DOHH2 (cell line): ENCODE measurements at regions not wholly inside any gene's neighbourhood (a gene's known extent, or its start where the extent isn't known, plus 50 kb on each side); places are given as distances from the start of the nearest gene placed in this dataset.

ENCODE experiments used
- EZH2phosphoT487 ChIP-seq: fragments of 200-600 bp; sonication (generic); IDR thresholded peaks from 2 replicates; pipeline ENCODE4 v1.6.1; 2017; ENCODE audit warnings: borderline replicate concordance, mild to moderate bottlenecking, antibody characterized with exemption, low read length, moderate library complexity, mixed read lengths
- TF ChIP-seq, protein P1 (sequence below): fragments of 200-600 bp; sonication (generic); IDR thresholded peaks from one replicate; pipeline ENCODE4 v1.5.1; 2014; ENCODE audit warnings: antibody characterized with exemption, mild to moderate bottlenecking, low read depth, low read length; ENCODE audit not compliant: poor library complexity, severe bottlenecking

DNA sequence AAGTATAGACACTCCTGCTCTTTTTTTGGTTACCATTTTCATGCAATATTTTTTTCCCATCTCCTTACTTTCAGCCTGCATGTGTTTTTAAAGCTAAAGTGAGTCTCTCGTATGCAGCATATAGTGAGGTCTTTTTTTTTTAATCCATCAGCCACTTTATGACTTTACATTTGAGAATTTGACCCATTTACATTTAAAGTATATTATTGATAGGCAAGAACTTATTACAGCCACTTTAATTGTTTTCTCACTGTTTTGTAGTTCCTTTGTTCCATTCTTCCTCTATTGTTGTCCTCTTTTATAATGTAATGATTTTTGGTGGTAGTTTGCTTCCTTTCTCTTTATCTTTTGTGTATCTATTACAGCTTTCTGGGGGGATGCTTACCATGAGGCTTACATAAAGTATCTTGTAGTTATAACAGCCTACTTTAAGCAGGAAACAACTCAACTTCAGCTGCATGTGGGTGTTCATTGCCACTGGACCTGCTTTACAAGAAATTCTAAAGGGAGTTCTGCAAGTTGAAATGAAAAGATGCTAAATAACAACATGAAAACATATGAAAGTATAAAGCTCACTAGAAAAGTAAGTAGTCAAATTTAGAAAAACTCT is 71.8 kb downstream of the TNFAIP3 start:
- TF ChIP-seq, protein P1, sequence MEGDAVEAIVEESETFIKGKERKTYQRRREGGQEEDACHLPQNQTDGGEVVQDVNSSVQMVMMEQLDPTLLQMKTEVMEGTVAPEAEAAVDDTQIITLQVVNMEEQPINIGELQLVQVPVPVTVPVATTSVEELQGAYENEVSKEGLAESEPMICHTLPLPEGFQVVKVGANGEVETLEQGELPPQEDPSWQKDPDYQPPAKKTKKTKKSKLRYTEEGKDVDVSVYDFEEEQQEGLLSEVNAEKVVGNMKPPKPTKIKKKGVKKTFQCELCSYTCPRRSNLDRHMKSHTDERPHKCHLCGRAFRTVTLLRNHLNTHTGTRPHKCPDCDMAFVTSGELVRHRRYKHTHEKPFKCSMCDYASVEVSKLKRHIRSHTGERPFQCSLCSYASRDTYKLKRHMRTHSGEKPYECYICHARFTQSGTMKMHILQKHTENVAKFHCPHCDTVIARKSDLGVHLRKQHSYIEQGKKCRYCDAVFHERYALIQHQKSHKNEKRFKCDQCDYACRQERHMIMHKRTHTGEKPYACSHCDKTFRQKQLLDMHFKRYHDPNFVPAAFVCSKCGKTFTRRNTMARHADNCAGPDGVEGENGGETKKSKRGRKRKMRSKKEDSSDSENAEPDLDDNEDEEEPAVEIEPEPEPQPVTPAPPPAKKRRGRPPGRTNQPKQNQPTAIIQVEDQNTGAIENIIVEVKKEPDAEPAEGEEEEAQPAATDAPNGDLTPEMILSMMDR: no peak
- no peak for TF ChIP-seq EZH2phosphoT487
